Gastroesophageal sphincter (tissue), 3 donors: ENCODE measurements at regions not wholly inside any gene's neighbourhood (a gene's known extent, or its start where the extent isn't known, plus 50 kb on each side); places are given as distances from the start of the nearest gene placed in this dataset.
"Not testable (repeated sequence)": the region's sequence is repeated elsewhere in the genome, so short reads cannot be mapped to it uniquely, and the experiment has no call there.

Experiments used
- CTCF ChIP-seq, 4 experiments: fragments of 200-600 bp in 2 of 4; fragments of 450-650 bp in 2 of 4; sonication (generic) in 1 of 4; IDR thresholded peaks; one replicate each; pipeline ENCODE4 v1.5.1; 2017 to 2019; ENCODE audit warnings: antibody characterized with exemption in 4 of 4, mild to moderate bottlenecking in 2 of 4, moderate library complexity in 2 of 4
- POLR2A ChIP-seq, 2 donors: fragments of 450-650 bp; IDR thresholded peaks; one replicate each; pipeline ENCODE4 v1.6.1; 2017; ENCODE audit warnings: antibody characterized with exemption in 2 of 2, mild to moderate bottlenecking in 2 of 2, moderate library complexity in 1 of 2

- not testable (repeated sequence) for TF ChIP-seq CTCF, POLR2A (IDR thresholded peaks at IDR 0.05)
Measured at GRCh38 chr14:105663818-105664596, 137.6 kb downstream of the TMEM121 start.
